B cell (primary cell): ENCODE measurements at regions not wholly inside any gene's neighbourhood (a gene's known extent, or its start where the extent isn't known, plus 50 kb on each side); places are given as distances from the start of the nearest gene placed in this dataset.

Source experiments
- ATAC-seq: fragments of 200-7000 bp; cut with Tn5 transposase; one replicate; pipeline ENCODE4 v1.10.0; 2021; ENCODE audit warnings: low read depth, mild to moderate bottlenecking, moderate number of reproducible peaks, moderate library complexity
- CTCF ChIA-PET: fragments of 350-600 bp; sonication (Branson Sonifier 250); formaldehyde crosslinking; loops from one replicate; lab custom pipeline; 2021; ENCODE audit warnings: antibody characterized with exemption, inconsistent platforms; lab: Charles Lee
- POLR2A ChIA-PET: fragments of 350-600 bp; sonication (Branson Sonifier 250); formaldehyde crosslinking; loops from one replicate; lab custom pipeline; 2021; ENCODE audit warnings: antibody characterized with exemption; lab: Charles Lee
- DNase-seq: peaks from one replicate; pipeline ENCODE4 v3.0.0; 2013
- H2AFZ ChIP-seq: 2 replicates; pipeline ENCODE4 v1.6.1; 2012; ENCODE audit warnings: mild to moderate bottlenecking, low read depth, low read length; ENCODE audit not compliant: insufficient read depth, poor library complexity, severe bottlenecking
- H3K27ac ChIP-seq, 2 donors: 1 replicate in 1 of 2; 2 replicates in 1 of 2; pipeline ENCODE4 v1.5.1; 2012 to 2013; ENCODE audit warnings: low read length in 2 of 2, mild to moderate bottlenecking in 2 of 2, moderate library complexity in 1 of 2
- H3K27me3 ChIP-seq, 4 experiments: fragments of 200-600 bp in 1 of 4; sonication (generic) in 1 of 4; replicated peaks in 1 of 4; 1 replicate in 2 of 4; 2 replicates in 2 of 4; pipeline versions ENCODE4 v1.6.1 to v1.7.0; 2013 to 2016; ENCODE audit warnings: low read length in 3 of 4, mild to moderate bottlenecking in 2 of 4, mixed read lengths in 1 of 4, moderate library complexity in 1 of 4; ENCODE audit not compliant: insufficient read depth in 4 of 4, control insufficient read depth in 3 of 4; ENCODE audit errors: control extremely low read depth in 1 of 4
- H3K36me3 ChIP-seq, 2 experiments: replicated peaks in 1 of 2; 1 replicate in 1 of 2; 2 replicates in 1 of 2; pipeline versions ENCODE4 v1.6.1 to v1.7.1; 2013; ENCODE audit warnings: low read length in 1 of 2; ENCODE audit not compliant: insufficient read depth in 2 of 2, control insufficient read depth in 1 of 2; ENCODE audit errors: control extremely low read depth in 1 of 2, extremely low read depth in 1 of 2
- H3K4me1 ChIP-seq, 2 donors: fragments of 200-600 bp in 1 of 2; sonication (generic) in 1 of 2; 1 replicate in 1 of 2; 2 replicates in 1 of 2; pipeline versions ENCODE4 v1.5.1 to v1.6.1; 2013 to 2017; ENCODE audit warnings: low read length in 2 of 2; ENCODE audit not compliant: control insufficient read depth in 2 of 2, insufficient read depth in 2 of 2
- H3K4me2 ChIP-seq: replicated peaks from 2 replicates; pipeline ENCODE3; 2012; ENCODE audit warnings: mild to moderate bottlenecking, low read depth, low read length; ENCODE audit not compliant: poor library complexity, severe bottlenecking
- H3K4me3 ChIP-seq, 5 experiments: fragments of 200-600 bp in 1 of 5; sonication (generic) in 1 of 5; 1 replicate in 3 of 5; 2 replicates in 2 of 5; pipeline versions ENCODE4 v1.5.1 to v1.7.0; 2011 to 2016; ENCODE audit warnings: low read length in 4 of 5, mild to moderate bottlenecking in 4 of 5, low read depth in 2 of 5, control low read depth in 1 of 5, moderate library complexity in 1 of 5; ENCODE audit not compliant: insufficient read depth in 1 of 5; ENCODE audit errors: control extremely low read depth in 1 of 5, extremely low read depth in 1 of 5
- H3K79me2 ChIP-seq: fragments of 200-600 bp; sonication (generic); one replicate; pipeline ENCODE4 v1.6.0; 2016; ENCODE audit warnings: low read length; ENCODE audit not compliant: control insufficient read depth, insufficient read depth
- H3K9ac ChIP-seq: fragments of 200-600 bp; sonication (generic); 2 replicates; pipeline ENCODE4 v1.6.1; 2017; ENCODE audit warnings: mild to moderate bottlenecking, low read length, moderate library complexity
- H3K9me3 ChIP-seq, 3 donors: one replicate each; pipeline versions ENCODE4 v1.6.1 to v1.7.1; 2013; ENCODE audit warnings: low read length in 2 of 3; ENCODE audit not compliant: control insufficient read depth in 2 of 3, insufficient read depth in 1 of 3; ENCODE audit errors: control extremely low read depth in 1 of 3
- H4K20me1 ChIP-seq: 2 replicates; pipeline ENCODE4 v1.6.0; 2012; ENCODE audit warnings: mild to moderate bottlenecking, low read length; ENCODE audit not compliant: insufficient read depth, control insufficient read depth, poor library complexity, severe bottlenecking
- H3K27ac Mint-ChIP-seq: one replicate; pipeline ENCODE4 v1.8.0; 2021; ENCODE audit warnings: mixed read lengths
- H3K27me3 Mint-ChIP-seq: one replicate; pipeline ENCODE4 v1.8.0; 2021; ENCODE audit warnings: mixed read lengths
- H3K4me1 Mint-ChIP-seq: one replicate; pipeline ENCODE4 v1.8.0; 2021; ENCODE audit warnings: mixed read lengths
- H3K4me3 Mint-ChIP-seq: one replicate; pipeline ENCODE4 v1.8.0; 2021; ENCODE audit warnings: mixed read lengths
- H3K9me3 Mint-ChIP-seq: one replicate; pipeline ENCODE4 v1.8.0; 2022; ENCODE audit warnings: mixed read lengths; ENCODE audit not compliant: insufficient read depth
- EZH2 ChIP-seq: IDR thresholded peaks from 2 replicates; pipeline ENCODE4 v1.6.1; 2012; ENCODE audit warnings: borderline replicate concordance, low read depth, mild to moderate bottlenecking, moderate library complexity, low read length; ENCODE audit not compliant: insufficient read depth, poor library complexity, severe bottlenecking
- WGBS: methylation state at CpG from one replicate; pipeline ENCODE4 v1.1.5; 2013; ENCODE audit warnings: missing lambda C conversion rate; ENCODE audit not compliant: insufficient coverage; 5-methylcytosine and 5-hydroxymethylcytosine counted together
- intact Hi-C: fragments of 100-400 bp; cut with micrococcal nuclease; formaldehyde crosslinking; loops from one replicate; pipeline ENCODE4 v1.10.0; 2022
- TF ChIP-seq, protein P1 (sequence below): fragments of 200-600 bp; IDR thresholded peaks from one replicate; pipeline ENCODE4 v1.8.0; 2022; ENCODE audit warnings: antibody characterized with exemption, mild to moderate bottlenecking

DNA sequence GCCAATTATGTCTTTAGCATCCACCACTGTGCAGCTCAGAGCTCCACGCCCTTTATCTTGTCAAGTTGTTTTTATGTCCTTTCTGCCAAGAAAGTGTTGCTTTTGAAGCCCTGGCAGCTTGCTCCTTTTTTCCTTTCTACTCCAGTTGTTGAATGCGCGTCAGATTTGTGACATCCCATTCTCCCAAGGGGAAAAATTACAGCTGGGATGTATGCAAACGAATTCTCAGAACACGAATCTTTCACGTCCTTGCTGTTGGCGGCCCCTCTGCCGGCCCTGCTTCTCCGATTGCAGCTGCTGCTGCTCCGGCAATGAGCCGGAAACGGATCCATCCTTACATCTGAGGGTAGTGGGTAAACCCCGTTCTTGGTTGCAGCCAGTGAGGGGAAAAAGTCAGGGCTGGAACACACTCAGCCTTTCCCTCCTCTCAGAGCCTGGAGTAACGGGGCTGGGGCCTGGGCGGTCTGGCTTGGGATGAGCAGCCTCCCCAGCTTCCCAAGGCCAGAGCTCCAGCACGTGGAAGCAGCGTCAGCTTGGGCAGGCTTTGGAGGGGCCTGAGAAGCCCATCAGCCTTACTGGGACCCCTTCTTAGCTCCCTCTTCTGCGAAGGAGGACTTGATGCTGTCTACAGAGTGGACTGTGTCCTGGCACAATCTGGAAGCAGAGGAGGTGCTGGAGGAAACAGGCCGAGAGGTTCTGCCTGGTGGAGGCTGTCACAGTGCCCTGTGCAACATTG, 79.0 kb upstream of the CHST15 start:
- H3K4me2 ChIP-seq, result no peak overlapping the region
- Mint-ChIP-seq H3K27me3 (no peaks in the 10 kb centered on the region), H3K27ac (no peak overlapping the region), H3K9me3 (no peaks in the 10 kb centered on the region), H3K4me1 (peaks cover 8% of the 10 kb centered on the region), H3K4me3 (no peak overlapping the region)
- CTCF ChIA-PET, result interaction anchor here (0.7 kb wide), 1 partner anchor 363 kb away, joined by 3 read pairs; no protein-coding TSS in a partner anchor
- H2AFZ ChIP-seq, result no peak overlapping the region
- POLR2A ChIA-PET, result interaction anchor here (0.6 kb wide), 1 partner anchor 128 kb away, joined by 3 read pairs; no protein-coding TSS in a partner anchor
- no peaks in the 10 kb centered on the region for H4K20me1 ChIP-seq
- H3K9ac ChIP-seq, result no peak overlapping the region
- no peak overlapping the region for H3K4me3 ChIP-seq
- no peak overlapping the region for H3K27ac ChIP-seq
- H3K79me2 ChIP-seq, result no peaks in the 10 kb centered on the region
- H3K4me1 ChIP-seq, result peaks cover 8 to 14% of the 10 kb centered on the region in 2 donors
- no peak for ATAC-seq
- no peak for DNase-seq
- peaks cover 0 to 5% (median 0%) of the 10 kb centered on the region in 3 donors for H3K9me3 ChIP-seq
- no peaks in the 10 kb centered on the region for H3K36me3 ChIP-seq
- TF ChIP-seq, protein P1, sequence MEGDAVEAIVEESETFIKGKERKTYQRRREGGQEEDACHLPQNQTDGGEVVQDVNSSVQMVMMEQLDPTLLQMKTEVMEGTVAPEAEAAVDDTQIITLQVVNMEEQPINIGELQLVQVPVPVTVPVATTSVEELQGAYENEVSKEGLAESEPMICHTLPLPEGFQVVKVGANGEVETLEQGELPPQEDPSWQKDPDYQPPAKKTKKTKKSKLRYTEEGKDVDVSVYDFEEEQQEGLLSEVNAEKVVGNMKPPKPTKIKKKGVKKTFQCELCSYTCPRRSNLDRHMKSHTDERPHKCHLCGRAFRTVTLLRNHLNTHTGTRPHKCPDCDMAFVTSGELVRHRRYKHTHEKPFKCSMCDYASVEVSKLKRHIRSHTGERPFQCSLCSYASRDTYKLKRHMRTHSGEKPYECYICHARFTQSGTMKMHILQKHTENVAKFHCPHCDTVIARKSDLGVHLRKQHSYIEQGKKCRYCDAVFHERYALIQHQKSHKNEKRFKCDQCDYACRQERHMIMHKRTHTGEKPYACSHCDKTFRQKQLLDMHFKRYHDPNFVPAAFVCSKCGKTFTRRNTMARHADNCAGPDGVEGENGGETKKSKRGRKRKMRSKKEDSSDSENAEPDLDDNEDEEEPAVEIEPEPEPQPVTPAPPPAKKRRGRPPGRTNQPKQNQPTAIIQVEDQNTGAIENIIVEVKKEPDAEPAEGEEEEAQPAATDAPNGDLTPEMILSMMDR, result no peak
- TF ChIP-seq EZH2, result no peak
- H3K27me3 ChIP-seq, result no peaks in the 10 kb centered on the region
- 99% methylated on average over 19 of the region's 19 CpGs for WGBS
- intact Hi-C loops, result no loop called here

GRCh38 chr10:124171561-124171960, 78.2 kb upstream of the CHST15 start:
- H3K27me3 Mint-ChIP-seq, result no peaks in the 10 kb centered on the region
- intact Hi-C loops, result no loop called here
- 86% methylated on average over 1 of the region's 2 CpGs for WGBS
- H3K9me3 ChIP-seq, result peaks cover 0 to 5% (median 0%) of the 10 kb centered on the region in 3 donors
- H3K9ac ChIP-seq, result no peak overlapping the region
- no peak overlapping the region for H3K27ac Mint-ChIP-seq
- CTCF ChIA-PET, result no interaction called here
- no peak overlapping the region for H3K4me2 ChIP-seq
- H3K79me2 ChIP-seq, result no peaks in the 10 kb centered on the region
- H3K27ac ChIP-seq, result no peak overlapping the region
- TF ChIP-seq, protein P1, result no peak
- no peak for TF ChIP-seq EZH2
- H3K4me1 ChIP-seq, result peaks cover 8 to 13% of the 10 kb centered on the region in 2 donors
- no peaks in the 10 kb centered on the region for H3K27me3 ChIP-seq
- H3K4me1 Mint-ChIP-seq, result peaks cover 8% of the 10 kb centered on the region
- H3K36me3 ChIP-seq, result no peaks in the 10 kb centered on the region
- no peak overlapping the region for H3K4me3 ChIP-seq
- H3K9me3 Mint-ChIP-seq, result no peaks in the 10 kb centered on the region
- POLR2A ChIA-PET, result interaction anchor here (0.6 kb wide), 1 partner anchor 127 kb away, joined by 3 read pairs; no protein-coding TSS in a partner anchor
- ATAC-seq (no peak), DNase-seq (no peak)
- no peak overlapping the region for H3K4me3 Mint-ChIP-seq
- no peaks in the 10 kb centered on the region for H4K20me1 ChIP-seq
- no peak overlapping the region for H2AFZ ChIP-seq
